H9 (cell line): ENCODE measurements at regions not wholly inside any gene's neighbourhood (a gene's known extent, or its start where the extent isn't known, plus 50 kb on each side); places are given as distances from the start of the nearest gene placed in this dataset.

Source experiments
- DNase-seq: peaks from one replicate; pipeline ENCODE4 v3.0.0-alpha.2; 2017
- H2AFZ ChIP-seq: one replicate; pipeline ENCODE4 v1.6.1; 2013; ENCODE audit warnings: mild to moderate bottlenecking, low read length, control low read depth, moderate library complexity
- H2AK5ac ChIP-seq: 2 replicates; pipeline ENCODE4 v1.6.1; 2013; ENCODE audit warnings: low read length, control low read depth, mixed read lengths; ENCODE audit not compliant: insufficient read length
- H2BK120ac ChIP-seq: one replicate; pipeline ENCODE4 v1.6.1; 2013; ENCODE audit warnings: low read depth, mild to moderate bottlenecking, low read length, control low read depth, inconsistent platforms; ENCODE audit not compliant: poor library complexity, severe bottlenecking
- H2BK12ac ChIP-seq: 2 replicates; pipeline ENCODE4 v1.6.1; 2013; ENCODE audit warnings: low read length, control low read depth, mixed read lengths, low read depth; ENCODE audit not compliant: insufficient read length
- H2BK15ac ChIP-seq: 2 replicates; pipeline ENCODE4 v1.6.1; 2013; ENCODE audit warnings: low read depth, low read length, control low read depth
- H2BK20ac ChIP-seq: one replicate; pipeline ENCODE4 v1.6.1; 2013; ENCODE audit warnings: low read depth, mild to moderate bottlenecking, low read length, control low read depth, inconsistent platforms; ENCODE audit not compliant: poor library complexity, severe bottlenecking
- H2BK5ac ChIP-seq: 2 replicates; pipeline ENCODE4 v1.6.1; 2013; ENCODE audit warnings: low read length, control low read depth, mixed read lengths; ENCODE audit not compliant: insufficient read length
- H3K14ac ChIP-seq: 2 replicates; pipeline ENCODE4 v1.6.1; 2013; ENCODE audit warnings: low read length, control low read depth; ENCODE audit not compliant: insufficient read depth
- H3K18ac ChIP-seq: 2 replicates; pipeline ENCODE4 v1.6.1; 2013; ENCODE audit warnings: low read depth, mild to moderate bottlenecking, mixed read lengths, low read length, control low read depth; ENCODE audit not compliant: insufficient read length
- H3K23ac ChIP-seq: 2 replicates; pipeline ENCODE4 v1.6.1; 2013; ENCODE audit warnings: low read length, control low read depth, mixed read lengths, low read depth; ENCODE audit not compliant: insufficient read length
- H3K23me2 ChIP-seq: 2 replicates; pipeline ENCODE4 v1.6.1; 2013; ENCODE audit warnings: low read depth, mild to moderate bottlenecking, mixed read lengths, low read length, control low read depth; ENCODE audit not compliant: insufficient read length, poor library complexity, severe bottlenecking
- H3K27ac ChIP-seq: 2 replicates; pipeline ENCODE4 v1.5.1; 2013; ENCODE audit warnings: low read length, control low read depth, mixed read lengths, low read depth; ENCODE audit not compliant: insufficient read length
- H3K27me3 ChIP-seq: 2 replicates; pipeline ENCODE4 v1.6.1; 2013; ENCODE audit warnings: low read length, control low read depth, inconsistent platforms; ENCODE audit not compliant: insufficient read depth
- H3K4ac ChIP-seq: 2 replicates; pipeline ENCODE4 v1.6.1; 2013; ENCODE audit warnings: low read depth, mild to moderate bottlenecking, control low read depth, inconsistent platforms, low read length, moderate library complexity
- H3K4me1 ChIP-seq: 2 replicates; pipeline ENCODE4 v1.6.1; 2013; ENCODE audit warnings: low read length, control low read depth, inconsistent platforms; ENCODE audit not compliant: insufficient read depth
- H3K4me2 ChIP-seq: 2 replicates; pipeline ENCODE4 v1.6.1; 2013; ENCODE audit warnings: low read length, control low read depth, mixed read lengths; ENCODE audit not compliant: insufficient read length, insufficient read depth
- H3K56ac ChIP-seq: 2 replicates; pipeline ENCODE4 v1.6.1; 2013; ENCODE audit warnings: low read depth, mild to moderate bottlenecking, mixed read lengths, low read length, control low read depth; ENCODE audit not compliant: insufficient read length
- H3K79me1 ChIP-seq: 2 replicates; pipeline ENCODE4 v1.6.1; 2013; ENCODE audit warnings: low read depth, mild to moderate bottlenecking, moderate library complexity, low read length, control low read depth, inconsistent platforms; ENCODE audit not compliant: insufficient read depth, poor library complexity, severe bottlenecking
- H3K79me2 ChIP-seq: 2 replicates; pipeline ENCODE4 v1.6.1; 2013; ENCODE audit warnings: low read length, control low read depth, inconsistent platforms; ENCODE audit not compliant: insufficient read depth
- H3K9ac ChIP-seq: 2 replicates; pipeline ENCODE4 v1.6.1; 2013; ENCODE audit warnings: low read length, control low read depth, mixed read lengths; ENCODE audit not compliant: insufficient read length; ENCODE audit errors: extremely low read depth
- H3K9me3 ChIP-seq: one replicate; pipeline ENCODE4 v1.6.1; 2013; ENCODE audit warnings: low read depth, low read length, inconsistent platforms; ENCODE audit not compliant: control insufficient read depth
- H3T11ph ChIP-seq: one replicate; pipeline ENCODE4 v1.6.1; 2013; ENCODE audit warnings: mild to moderate bottlenecking, low read length, control low read depth, inconsistent platforms
- H4K20me1 ChIP-seq: one replicate; pipeline ENCODE4 v1.6.1; 2013; ENCODE audit not compliant: control insufficient read depth, insufficient read length, insufficient read depth
- H4K5ac ChIP-seq: 2 replicates; pipeline ENCODE4 v1.6.1; 2013; ENCODE audit warnings: low read depth, mild to moderate bottlenecking, mixed read lengths, low read length, control low read depth; ENCODE audit not compliant: insufficient read length
- H4K8ac ChIP-seq: replicated peaks from 2 replicates; pipeline ENCODE4 v1.6.1; 2013; ENCODE audit warnings: low read length, control low read depth, mixed read lengths, low read depth; ENCODE audit not compliant: insufficient read length
- H4K91ac ChIP-seq: 2 replicates; pipeline ENCODE4 v1.6.1; 2013; ENCODE audit warnings: low read depth, mild to moderate bottlenecking, moderate library complexity, mixed read lengths, low read length, control low read depth; ENCODE audit not compliant: insufficient read length
- H3K27ac Mint-ChIP-seq, 3 experiments: 2 replicates in 2 of 3; 3 replicates in 1 of 3; pipeline ENCODE4 v1.8.0; 2020 to 2021; ENCODE audit warnings: mixed read lengths in 3 of 3, mild to moderate bottlenecking in 1 of 3, moderate library complexity in 1 of 3
- H3K27me3 Mint-ChIP-seq: 2 replicates; pipeline ENCODE4 v1.8.0; 2021; ENCODE audit warnings: low read depth, mild to moderate bottlenecking, moderate library complexity, mixed read lengths
- H3K36me3 Mint-ChIP-seq, 3 experiments: 2 replicates in 2 of 3; 3 replicates in 1 of 3; pipeline ENCODE4 v1.8.0; 2020 to 2021; ENCODE audit warnings: low read depth in 3 of 3, mixed read lengths in 3 of 3; ENCODE audit not compliant: insufficient read depth in 1 of 3
- H3K4me1 Mint-ChIP-seq, 2 experiments: 2 replicates each; pipeline ENCODE4 v1.8.0; 2020; ENCODE audit warnings: mixed read lengths in 2 of 2
- H3K4me3 Mint-ChIP-seq, 2 experiments: 2 replicates in 1 of 2; 3 replicates in 1 of 2; pipeline ENCODE4 v1.8.0; 2020 to 2021; ENCODE audit warnings: mild to moderate bottlenecking in 2 of 2, mixed read lengths in 2 of 2, moderate library complexity in 1 of 2
- H3K9me3 Mint-ChIP-seq, 2 experiments: 2 replicates in 1 of 2; 3 replicates in 1 of 2; pipeline ENCODE4 v1.8.0; 2020; ENCODE audit warnings: mild to moderate bottlenecking in 2 of 2, mixed read lengths in 2 of 2, moderate library complexity in 1 of 2
- CTCF ChIP-seq: fragments of 200-600 bp; sonication (generic); conservative IDR thresholded peaks from 3 replicates; pipeline ENCODE4 v1.8.0; 2021; ENCODE audit warnings: antibody characterized with exemption, mild to moderate bottlenecking
- WGBS: extraction: QIAGEN DNeasy Blood & Tissue Kit; methylation state at CpG from one replicate; pipeline ENCODE4 v1.1.7; 2013; ENCODE audit warnings: missing lambda C conversion rate, low lambda C conversion rate, mixed read lengths; ENCODE audit not compliant: insufficient read length; ENCODE audit errors: extremely low coverage; 5-methylcytosine and 5-hydroxymethylcytosine counted together

- H3K27me3 ChIP-seq = no peaks in the 10 kb centered on the region
- H2BK5ac ChIP-seq = no peak overlapping the region
- H3K9me3 Mint-ChIP-seq = no peaks in the 10 kb centered on the region; a peak in 1 of 5 replicates
- H3K79me1 ChIP-seq = no peaks in the 10 kb centered on the region
- peak overlapping the region in 1 of 3 experiments; percentile 67; a peak in 1 of 7 replicates for H3K27ac Mint-ChIP-seq
- H4K8ac ChIP-seq = no peak overlapping the region
- H3K4me3 Mint-ChIP-seq = no peak overlapping the region
- no peak overlapping the region for H3K4me2 ChIP-seq
- no peak overlapping the region for H3K18ac ChIP-seq
- H3K27ac ChIP-seq = no peak overlapping the region
- no peak overlapping the region for H2BK12ac ChIP-seq
- H2AK5ac ChIP-seq = no peak overlapping the region
- H3K56ac ChIP-seq = no peak overlapping the region
- no peak for DNase-seq
- H3K27me3 Mint-ChIP-seq = peaks cover 1% of the 10 kb centered on the region; the same call in 1 of the 2 replicates
- H3K4me1 Mint-ChIP-seq = peaks cover 19 to 26% of the 10 kb centered on the region in 2 experiments
- H3K23ac ChIP-seq = no peak overlapping the region
- no peak overlapping the region for H2BK20ac ChIP-seq
- H4K91ac ChIP-seq = no peak overlapping the region
- H3K4ac ChIP-seq = no peak overlapping the region
- H2BK120ac ChIP-seq = no peak overlapping the region
- WGBS = no CpG with 5 or more reads among the region's 4 CpGs
- H3K4me1 ChIP-seq = peaks cover 2% of the 10 kb centered on the region; the same call in 1 of the 2 replicates
- no peak overlapping the region for H3K9ac ChIP-seq
- no peaks in the 10 kb centered on the region for H3K9me3 ChIP-seq
- no peaks in the 10 kb centered on the region; a peak in 1 of 7 replicates for H3K36me3 Mint-ChIP-seq
- no peak overlapping the region for H3T11ph ChIP-seq
- TF ChIP-seq CTCF = no peak
- no peaks in the 10 kb centered on the region for H4K20me1 ChIP-seq
- H2AFZ ChIP-seq = no peak overlapping the region
- H4K5ac ChIP-seq = no peak overlapping the region
- H3K23me2 ChIP-seq = no peaks in the 10 kb centered on the region
- no peaks in the 10 kb centered on the region for H3K79me2 ChIP-seq
- no peak overlapping the region for H3K14ac ChIP-seq
- H2BK15ac ChIP-seq = no peak overlapping the region
These were observed 58.6 kb upstream of the CTBP2 start for GRCh38 chr10:125218967-125219366.
